OCI-LY1 (cell line): ENCODE measurements at regions not wholly inside any gene's neighbourhood (a gene's known extent, or its start where the extent isn't known, plus 50 kb on each side); places are given as distances from the start of the nearest gene placed in this dataset.

ENCODE experiments used
- H2AFZ ChIP-seq: fragments of 200-600 bp; sonication (generic), shearing (Covaris generic); 2 replicates; pipeline ENCODE4 v1.6.0; 2014; ENCODE audit warnings: antibody characterized with exemption, mild to moderate bottlenecking, low read length
- H3F3A ChIP-seq: fragments of 200-600 bp; sonication (generic), shearing (Covaris generic); 2 replicates; pipeline ENCODE4 v1.6.0; 2014; ENCODE audit warnings: mild to moderate bottlenecking, antibody characterized with exemption, low read length, moderate library complexity; ENCODE audit not compliant: insufficient read depth
- H3K27ac ChIP-seq: fragments of 200-600 bp; sonication (generic); 2 replicates; pipeline ENCODE4 v1.5.1; 2014; ENCODE audit warnings: low read length, mixed run types, mild to moderate bottlenecking, low read depth; ENCODE audit not compliant: poor library complexity, severe bottlenecking
- H3K27me3 ChIP-seq: fragments of 200-600 bp; sonication (generic); 2 replicates; pipeline ENCODE4 v1.6.0; 2014; ENCODE audit warnings: antibody characterized with exemption, mild to moderate bottlenecking, low read length, moderate library complexity; ENCODE audit not compliant: insufficient read depth
- H3K36me3 ChIP-seq: fragments of 200-600 bp; sonication (generic); 2 replicates; pipeline ENCODE4 v1.6.1; 2014; ENCODE audit warnings: mild to moderate bottlenecking, antibody characterized with exemption, low read length, moderate library complexity, mixed read lengths; ENCODE audit not compliant: insufficient read depth
- H3K4me1 ChIP-seq: fragments of 200-600 bp; sonication (generic); 2 replicates; pipeline ENCODE4 v1.5.1; 2014; ENCODE audit warnings: mild to moderate bottlenecking, low read length, moderate library complexity; ENCODE audit not compliant: insufficient read depth, severe bottlenecking
- H3K4me2 ChIP-seq: fragments of 200-600 bp; sonication (generic), shearing (Covaris generic); 2 replicates; pipeline ENCODE4 v1.6.1; 2014; ENCODE audit warnings: low read length
- H3K4me3 ChIP-seq: fragments of 200-600 bp; sonication (generic); 2 replicates; pipeline ENCODE4 v1.5.1; 2014; ENCODE audit warnings: low read length, low read depth, mild to moderate bottlenecking, mixed read lengths; ENCODE audit not compliant: poor library complexity, severe bottlenecking
- H3K79me2 ChIP-seq: fragments of 200-600 bp; shearing (Covaris generic); 2 replicates; pipeline ENCODE4 v1.6.1; 2016; ENCODE audit warnings: mixed run types, low read length, mixed read lengths; ENCODE audit not compliant: insufficient read depth
- H3K9ac ChIP-seq: fragments of 200-600 bp; sonication (generic), shearing (Covaris generic); 2 replicates; pipeline ENCODE4 v1.6.1; 2014; ENCODE audit warnings: mild to moderate bottlenecking, low read length, mixed read lengths
- H3K9me2 ChIP-seq: fragments of 200-600 bp; sonication (generic), shearing (Covaris generic); 2 replicates; pipeline ENCODE4 v1.6.1; 2014; ENCODE audit warnings: low read depth, mild to moderate bottlenecking, low read length, mixed read lengths
- H3K9me3 ChIP-seq: fragments of 200-600 bp; shearing (Covaris generic); 2 replicates; pipeline ENCODE4 v1.6.1; 2014; ENCODE audit warnings: low read length, mixed read lengths
- H4K20me1 ChIP-seq: fragments of 200-600 bp; sonication (generic), shearing (Covaris generic); 2 replicates; pipeline ENCODE4 v1.6.0; 2016; ENCODE audit warnings: mild to moderate bottlenecking, low read length; ENCODE audit not compliant: insufficient read depth
- CTCF ChIP-seq: fragments of 200-600 bp; sonication (generic), shearing (Covaris generic); IDR thresholded peaks from 2 replicates; pipeline ENCODE4 v1.5.1; 2017; ENCODE audit warnings: mild to moderate bottlenecking, antibody characterized with exemption, low read length, moderate library complexity, mixed read lengths
- EZH2 ChIP-seq: fragments of 200-600 bp; sonication (generic), shearing (Covaris generic); IDR thresholded peaks from 2 replicates; pipeline ENCODE4 v1.8.0; 2017; ENCODE audit warnings: borderline replicate concordance, mixed run types, mild to moderate bottlenecking, antibody characterized with exemption, low read length, moderate library complexity, mixed read lengths

- Histone ChIP-seq H3K27me3 (no peaks in the 10 kb centered on the region; the same call in 1 of the 2 replicates), H3K4me3 (no peak overlapping the region), H3K4me1 (no peaks in the 10 kb centered on the region), H3K27ac (no peak overlapping the region), H3K36me3 (no peaks in the 10 kb centered on the region), H4K20me1 (no peaks in the 10 kb centered on the region), H3K4me2 (no peak overlapping the region), H3K9me3 (no peaks in the 10 kb centered on the region), H3K9me2 (no peaks in the 10 kb centered on the region), H3F3A (no peaks in the 10 kb centered on the region), H3K79me2 (no peaks in the 10 kb centered on the region), H3K9ac (no peak overlapping the region), H2AFZ (no peak overlapping the region)
- no peak for TF ChIP-seq EZH2
- TF ChIP-seq CTCF, result no peak
These were observed 62.1 kb upstream of the C14orf180 start for GRCh38 chr14:104517426-104517825.

GRCh38 chr14:104517867-104518266 is 61.7 kb upstream of the C14orf180 start:
- H3K9me2 ChIP-seq, result no peaks in the 10 kb centered on the region
- no peaks in the 10 kb centered on the region for H3K36me3 ChIP-seq
- no peak for TF ChIP-seq CTCF
- TF ChIP-seq EZH2, result no peak
- H3K4me3 ChIP-seq, result no peak overlapping the region
- no peaks in the 10 kb centered on the region for H4K20me1 ChIP-seq
- H3K9me3 ChIP-seq, result no peaks in the 10 kb centered on the region
- no peak overlapping the region for H3K9ac ChIP-seq
- H3F3A ChIP-seq, result no peaks in the 10 kb centered on the region
- H3K27ac ChIP-seq, result no peak overlapping the region
- H2AFZ ChIP-seq, result no peak overlapping the region
- no peak overlapping the region for H3K4me2 ChIP-seq
- H3K27me3 ChIP-seq, result no peaks in the 10 kb centered on the region; the same call in 1 of the 2 replicates
- H3K79me2 ChIP-seq, result no peaks in the 10 kb centered on the region
- H3K4me1 ChIP-seq, result no peaks in the 10 kb centered on the region

GRCh38 chr14:104518659-104519350 is 60.8 kb upstream of the C14orf180 start:
- H3K9me2 ChIP-seq, result no peaks in the 10 kb centered on the region
- no peaks in the 10 kb centered on the region; the same call in 1 of the 2 replicates for H3K27me3 ChIP-seq

More at GRCh38 chr14:104518659-104519350, 60.8 kb upstream of the C14orf180 start:
- H3K36me3 ChIP-seq, result no peaks in the 10 kb centered on the region
- H3K79me2 ChIP-seq, result no peaks in the 10 kb centered on the region
- H3K4me2 ChIP-seq, result no peak overlapping the region
- no peak overlapping the region for H3K27ac ChIP-seq
- H3K4me3 ChIP-seq, result no peak overlapping the region
- H4K20me1 ChIP-seq, result no peaks in the 10 kb centered on the region
- no peak overlapping the region for H3K9ac ChIP-seq
- no peak overlapping the region for H2AFZ ChIP-seq
- TF ChIP-seq CTCF (no peak), EZH2 (no peak)
- no peaks in the 10 kb centered on the region for H3K4me1 ChIP-seq
- no peaks in the 10 kb centered on the region for H3K9me3 ChIP-seq
- no peaks in the 10 kb centered on the region for H3F3A ChIP-seq
